ENCODE measurements at regions not wholly inside any gene's neighbourhood (a gene's known extent, or its start where the extent isn't known, plus 50 kb on each side); places are given as distances from the start of the nearest gene placed in this dataset.

GRCh38 chr14:38839694-38840365 lies 263.2 kb downstream of the SEC23A start:
- no peak for DNase-seq

DNA sequence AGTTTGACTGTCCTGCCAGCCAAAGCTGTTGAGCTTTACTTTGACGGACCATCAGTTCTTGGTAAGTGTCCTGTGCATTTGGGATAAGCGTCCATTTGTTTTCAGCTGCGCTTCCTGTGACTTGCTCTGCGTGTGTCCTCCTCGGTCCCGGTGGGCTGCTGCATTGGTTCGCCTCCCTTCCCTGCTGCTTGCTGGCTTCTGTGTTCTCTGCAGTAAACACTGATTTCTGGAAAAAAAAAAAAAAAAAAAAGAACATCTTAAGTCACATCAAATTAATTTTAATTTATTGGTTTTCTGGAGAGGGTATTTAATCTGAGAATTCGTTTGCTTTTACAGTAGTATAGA lies 264.1 kb downstream of the SEC23A start:
- DNase-seq, result no peak

DNA sequence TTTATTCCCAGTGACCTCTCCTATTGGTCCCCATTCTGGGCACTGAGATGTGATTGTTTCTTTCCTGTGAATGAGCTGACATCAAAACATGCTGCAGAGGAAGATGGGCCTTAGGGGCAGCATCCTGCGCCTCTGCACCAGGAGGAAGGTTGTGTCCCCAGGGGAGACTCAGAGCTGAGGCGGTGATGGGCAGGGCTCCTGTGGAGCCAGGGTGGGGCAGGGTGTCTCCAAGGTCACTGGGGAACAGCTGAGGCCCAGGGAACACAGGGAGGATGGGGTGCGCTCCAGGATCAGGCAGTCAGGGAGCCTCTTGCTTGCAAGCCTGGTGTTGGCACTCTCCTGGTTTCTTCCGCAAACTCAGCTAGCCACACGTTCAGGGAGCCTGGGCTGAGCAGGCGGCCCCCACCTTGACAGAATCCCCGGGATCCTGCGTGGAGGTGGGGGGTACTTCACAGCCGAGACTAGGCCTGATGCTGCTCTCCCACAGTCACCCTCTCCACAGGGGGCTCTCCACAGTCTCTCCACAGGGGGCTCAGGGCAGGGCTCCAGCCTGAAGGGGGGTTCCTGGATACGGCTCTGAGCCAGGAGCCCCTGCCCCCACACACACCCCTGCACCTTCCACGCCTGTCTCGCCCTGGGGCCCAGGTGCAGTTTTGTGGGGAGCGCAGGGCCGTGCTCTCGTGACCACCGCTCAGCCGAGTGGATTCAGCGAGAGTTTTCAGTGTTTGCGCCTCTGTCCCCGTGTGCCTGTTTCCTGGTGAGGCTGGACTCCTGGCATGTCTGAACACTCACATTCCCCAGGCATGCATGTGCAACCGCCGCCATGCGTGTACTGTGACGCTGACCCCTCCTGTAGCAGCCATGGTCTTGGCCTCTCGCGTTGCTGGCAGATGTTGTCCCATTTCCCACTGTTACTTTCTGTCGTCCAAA lies 264.7 kb downstream of the SEC23A start:
- no peak for DNase-seq

GRCh38 chr14:38837343-38838048 lies 265.5 kb downstream of the SEC23A start:
- no peak for DNase-seq

- DNase-seq, result no peak
Measured at GRCh38 chr14:38836539-38836938, 266.5 kb downstream of the SEC23A start.

DNA sequence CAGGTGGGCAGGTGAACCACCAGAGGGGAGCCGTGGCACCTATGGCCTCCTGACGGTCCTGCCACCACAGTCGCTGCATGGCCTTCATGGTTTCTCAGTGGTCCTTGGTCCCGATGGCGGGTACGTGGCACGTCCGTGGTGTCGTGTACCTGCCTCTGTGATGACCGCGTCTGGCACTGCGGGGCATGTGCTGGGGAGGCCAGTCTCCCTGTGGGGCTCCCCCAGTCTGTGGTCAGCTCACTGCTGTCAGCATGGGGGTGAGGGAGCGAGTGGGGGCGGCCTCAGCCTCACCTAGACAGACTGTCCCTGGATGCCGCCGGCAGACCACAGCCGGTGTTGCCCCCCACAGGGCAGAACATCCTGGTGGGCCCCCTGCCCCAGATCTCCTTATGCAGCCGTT lies 267.2 kb downstream of the SEC23A start:
- DNase-seq, result no peak

DNA sequence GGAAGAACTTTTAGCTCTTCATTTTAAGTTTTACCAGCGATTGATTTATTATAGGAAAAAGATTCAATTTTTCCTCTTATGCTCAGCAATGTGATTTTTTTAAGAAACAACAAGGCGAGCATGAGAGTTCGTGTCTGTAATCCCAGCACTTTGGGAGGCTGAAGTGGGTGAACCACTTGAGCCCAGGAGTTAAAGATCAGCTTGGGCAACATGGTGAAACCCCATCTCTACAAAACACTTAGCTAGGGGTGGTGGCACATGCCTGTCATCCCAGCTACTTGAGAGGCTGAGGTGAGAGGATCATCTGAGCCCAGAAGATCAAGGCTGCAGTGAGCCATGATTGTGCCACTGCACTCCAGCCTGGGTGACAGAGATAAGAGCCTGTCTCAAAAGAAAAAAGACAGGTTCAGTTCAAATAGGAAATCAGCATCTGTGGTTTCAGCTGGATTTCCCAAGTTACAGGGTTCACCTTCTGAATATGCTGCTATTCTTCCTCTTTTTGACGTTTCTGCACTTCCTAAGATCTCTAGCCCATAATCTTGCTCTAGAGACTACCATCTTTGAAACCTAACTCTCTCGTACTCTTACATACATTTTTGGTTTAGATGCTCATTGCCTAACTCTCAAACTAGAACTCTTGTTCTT lies 274.7 kb downstream of the SEC23A start:
- DNase-seq, result no peak

GRCh38 chr14:38824706-38825105 lies 278.3 kb downstream of the SEC23A start:
- DNase-seq, result no peak

- DNase-seq, result no peak
Measured at GRCh38 chr14:38818555-38818954, 284.5 kb downstream of the SEC23A start.

DNA sequence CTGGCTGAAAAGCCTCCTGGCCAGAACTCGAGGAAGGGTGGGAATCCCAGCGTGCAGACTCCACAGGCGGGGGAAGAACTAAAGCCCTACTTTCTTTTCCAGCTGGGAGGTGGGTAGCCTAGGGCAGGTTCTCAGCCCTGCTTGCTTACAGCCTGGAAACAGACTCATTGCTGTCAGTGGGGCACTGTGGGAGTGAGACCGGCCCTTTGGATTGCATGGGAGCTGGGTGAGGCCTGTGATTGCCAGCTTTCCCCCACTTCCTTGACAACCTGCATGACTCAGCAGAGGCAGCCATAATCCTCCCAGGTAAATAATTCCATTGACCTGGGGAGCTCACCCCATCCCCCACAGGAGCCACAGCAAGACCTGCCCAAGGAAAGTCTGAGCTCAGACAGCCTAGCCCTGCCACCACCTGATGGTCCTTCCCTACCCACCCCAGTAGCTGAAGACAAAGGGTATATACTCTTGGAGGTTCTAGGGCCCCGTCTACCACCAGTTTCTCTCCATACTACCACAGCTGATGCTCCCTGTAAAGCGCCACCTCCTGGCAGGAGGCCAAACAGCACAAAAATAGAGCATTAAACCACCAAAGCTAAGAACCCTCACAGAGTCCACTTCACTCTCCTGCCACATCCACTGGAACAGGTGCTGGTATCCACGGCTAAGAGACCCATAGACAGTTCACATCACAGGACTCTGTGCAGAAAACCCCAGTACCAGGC lies 294.1 kb downstream of the SEC23A start:
- DNase-seq, result no peak

DNA sequence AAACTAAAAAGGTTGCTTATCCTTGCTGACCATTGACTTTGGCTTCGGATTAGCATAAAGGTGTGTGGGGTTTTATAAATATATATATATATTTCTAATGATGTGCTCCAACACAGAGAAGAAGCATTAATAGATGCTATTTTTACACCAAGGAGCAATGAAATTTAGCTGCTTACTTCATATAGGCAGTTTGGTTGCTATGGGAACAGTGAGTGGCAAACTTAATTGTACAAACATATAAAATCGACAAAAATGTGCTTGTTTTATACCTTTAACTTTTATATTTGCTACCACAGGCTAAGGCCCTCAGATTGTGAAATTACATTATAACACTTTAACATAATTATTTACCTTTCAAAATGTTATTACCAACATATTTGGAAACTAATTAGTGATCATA lies 303.4 kb downstream of the SEC23A start:
- DNase-seq, result no peak

DNA sequence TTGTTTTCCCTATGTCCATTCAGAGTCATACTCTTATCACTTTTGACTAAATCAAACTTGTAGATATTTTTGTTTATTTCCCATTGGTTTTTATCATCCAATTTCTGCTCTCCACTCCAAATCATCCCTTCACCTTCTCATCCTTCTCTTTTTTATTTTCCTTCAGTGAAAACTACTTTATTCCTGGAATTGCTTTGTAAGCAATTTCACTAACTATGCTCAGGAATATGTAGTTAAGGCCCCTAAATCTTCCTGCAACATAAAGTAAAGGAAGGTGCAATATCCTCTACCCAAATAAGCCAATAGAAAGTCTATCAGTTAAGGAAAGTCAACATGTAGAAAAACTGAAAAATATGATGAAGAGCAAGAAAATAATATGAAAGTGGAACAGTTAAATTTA lies 308.4 kb downstream of the SEC23A start:
- DNase-seq, result no peak

DNA sequence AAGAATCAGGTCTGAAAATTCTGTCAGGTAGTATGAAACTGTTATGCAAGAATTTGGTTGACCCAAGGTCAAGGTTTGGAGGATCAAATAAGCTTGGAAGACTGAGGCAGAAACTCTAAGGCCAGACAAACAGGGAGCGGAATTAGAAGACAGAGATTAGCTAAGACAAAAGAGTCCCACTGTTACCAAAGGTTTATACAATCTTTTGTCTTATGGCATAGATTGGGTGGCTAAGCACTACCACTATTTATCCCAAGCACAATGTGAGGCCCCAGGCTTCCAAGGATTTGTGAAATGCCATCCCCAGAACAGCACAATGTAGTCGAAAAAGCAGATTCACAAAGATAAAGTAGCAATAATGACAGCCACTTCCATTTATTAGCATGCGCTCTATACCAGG lies 311.2 kb downstream of the SEC23A start:
- no peak for DNase-seq

- DNase-seq, result no peak
Measured at GRCh38 chr14:38790916-38791315, 312.1 kb downstream of the SEC23A start.

- DNase-seq, result no peak
Measured at GRCh38 chr14:38789805-38790204, 313.2 kb downstream of the SEC23A start.

DNA sequence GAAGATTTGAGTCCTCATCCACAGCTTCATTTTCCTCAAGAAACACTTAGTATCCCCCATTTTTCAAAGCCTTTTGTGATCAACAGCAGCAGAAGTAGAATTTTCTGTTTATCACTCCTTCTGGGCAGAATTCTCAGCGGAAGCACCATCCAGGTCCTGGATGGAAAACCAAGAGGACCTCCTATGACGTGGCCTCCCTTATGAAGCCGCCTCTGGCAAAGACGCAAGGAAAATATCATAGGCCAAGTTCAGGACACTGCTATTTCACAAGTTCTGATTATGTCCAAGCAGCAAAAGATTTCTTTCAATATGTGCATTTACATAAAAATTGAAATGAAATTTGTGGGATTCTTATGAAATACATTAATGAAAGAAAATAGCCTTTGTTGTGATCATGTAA lies 315.0 kb downstream of the SEC23A start:
- no peak for DNase-seq

GRCh38 chr14:38786921-38787320 lies 316.1 kb downstream of the SEC23A start:
- DNase-seq, result no peak

DNA sequence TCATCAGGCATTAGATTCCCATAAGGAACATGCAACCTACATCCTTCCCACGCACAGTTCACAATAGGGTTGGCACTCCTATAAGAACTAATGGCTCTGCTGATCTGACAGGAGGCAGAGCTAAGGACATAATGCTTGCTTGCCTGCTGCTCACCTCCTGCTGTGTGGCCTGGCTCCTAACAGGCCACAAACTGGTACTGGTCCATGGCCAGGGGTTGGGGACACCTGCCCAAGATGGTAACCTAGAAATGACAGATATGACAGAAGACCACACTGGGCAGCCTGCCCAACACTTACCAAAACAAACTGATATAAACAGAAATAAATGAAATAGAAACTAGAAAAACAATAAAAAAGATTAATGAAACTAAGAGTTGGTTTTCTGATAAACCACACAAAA lies 325.6 kb downstream of the SEC23A start:
- no peak for DNase-seq

GRCh38 chr14:38775986-38776385 lies 327.0 kb downstream of the SEC23A start:
- DNase-seq, result no peak

- no peak for DNase-seq
Measured at GRCh38 chr14:38774162-38774561, 328.9 kb downstream of the SEC23A start.

DNA sequence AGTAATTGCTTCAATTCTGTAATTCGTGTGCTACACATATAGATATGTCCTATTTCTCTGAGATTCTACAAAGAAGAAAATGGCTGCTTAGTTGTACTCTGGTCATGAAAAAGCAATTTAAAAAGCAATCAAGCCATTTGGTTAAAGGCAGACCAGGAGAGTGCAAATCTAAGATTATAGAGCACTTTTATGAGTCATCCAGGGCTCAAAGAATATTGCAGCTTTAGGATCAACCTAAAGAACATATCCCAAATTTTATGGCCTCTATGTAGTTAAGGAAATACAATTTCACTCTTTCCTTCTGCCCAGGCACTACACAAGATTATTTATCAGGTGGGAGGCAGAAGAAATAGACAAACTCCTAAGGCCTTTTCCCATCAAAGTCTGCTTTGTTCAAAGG lies 332.8 kb downstream of the SEC23A start:
- no peak for DNase-seq

GRCh38 chr14:38762845-38763244 lies 340.2 kb downstream of the SEC23A start:
- no peak for DNase-seq

DNA sequence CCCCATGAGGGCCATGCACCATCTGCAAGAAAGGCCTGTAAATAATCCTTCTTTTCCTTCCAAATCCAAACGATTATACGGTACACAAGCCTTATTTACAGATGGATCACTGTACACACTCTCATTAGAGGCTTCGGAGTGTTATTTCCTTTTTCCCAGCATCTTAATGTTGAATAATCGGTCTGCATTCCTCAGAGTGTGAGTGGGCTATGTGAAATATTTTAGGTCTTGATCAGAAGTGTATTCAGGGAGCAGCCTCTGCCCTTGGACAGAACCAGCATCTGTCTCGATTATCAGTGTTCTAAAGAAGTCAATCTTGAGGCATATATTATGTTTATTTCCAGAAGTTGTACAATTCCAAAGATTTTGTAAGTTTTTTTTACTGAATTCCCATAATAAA lies 340.6 kb downstream of the SEC23A start:
- no peak for DNase-seq
